IPS-NIHi7 (cell line): ENCODE measurements at regions not wholly inside any gene's neighbourhood (a gene's known extent, or its start where the extent isn't known, plus 50 kb on each side); places are given as distances from the start of the nearest gene placed in this dataset.
A peak's percentile ranks its signal among the peaks of the same experiment; 100 is the strongest.

Source experiments
- DNase-seq: peaks from one replicate; pipeline ENCODE4 v3.0.0; 2012; ENCODE audit warnings: mixed read lengths; ENCODE audit errors: extremely low spot score

DNA sequence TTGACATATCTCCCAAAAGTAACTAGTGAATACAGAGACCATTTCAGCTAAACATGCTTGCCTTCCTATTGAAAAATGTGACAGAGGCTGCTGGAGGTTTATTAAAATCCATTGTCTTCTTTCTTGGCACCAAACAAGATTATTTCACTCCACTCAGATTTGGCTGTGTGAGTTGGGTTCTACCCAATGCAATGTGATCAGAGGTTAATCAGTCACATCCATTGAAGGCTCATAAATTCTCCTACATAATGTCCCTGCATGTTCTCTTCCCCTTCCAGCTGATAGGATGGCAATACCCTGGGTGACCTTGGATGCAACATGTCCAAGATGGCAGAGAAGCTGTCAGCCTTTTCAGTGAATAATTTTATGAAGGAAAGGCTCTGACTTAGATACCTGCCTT lies 54.5 kb downstream of the TKTL2 start:
- DNase-seq: no peak

DNA sequence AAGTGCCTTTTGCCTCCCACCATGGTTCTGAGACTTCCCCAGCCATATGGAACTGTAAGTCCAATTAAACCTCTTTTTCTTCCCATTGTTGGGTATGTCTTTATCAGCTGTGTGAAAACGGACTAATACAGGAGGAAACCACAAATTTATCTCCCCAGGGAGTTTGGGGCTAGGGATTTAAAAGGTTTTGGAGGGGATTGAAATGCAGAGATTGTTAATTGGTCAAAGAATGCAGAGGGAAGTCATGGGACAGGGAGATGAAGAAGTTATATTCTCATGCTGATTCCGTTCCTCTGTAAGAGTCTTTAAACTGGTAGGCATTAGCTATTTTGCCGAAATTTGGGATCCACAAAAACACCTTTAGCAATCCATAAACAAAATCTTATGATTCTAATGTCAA lies 57.9 kb downstream of the TKTL2 start:
- peak; percentile 13 for DNase-seq

GRCh38 chr4:163414275-163414674 lies 59.3 kb downstream of the TKTL2 start:
- no peak for DNase-seq

GRCh38 chr4:163404580-163404979 lies 60.9 kb downstream of the NPY5R start:
- no peak for DNase-seq

GRCh38 chr4:163404080-163404479 lies 60.4 kb downstream of the NPY5R start:
- no peak for DNase-seq
